ENCODE measurements at regions not wholly inside any gene's neighbourhood (a gene's known extent, or its start where the extent isn't known, plus 50 kb on each side); places are given as distances from the start of the nearest gene placed in this dataset.

- no peaks in the 10 kb centered on the region for H3K27me3 ChIP-seq
- H3K9me3 ChIP-seq, result no peaks in the 10 kb centered on the region
- TF ChIP-seq CTCF (IDR thresholded peaks at IDR 0.05), result no peak
- no peak overlapping the region for H3K27ac ChIP-seq
- H3K4me1 ChIP-seq, result no peaks in the 10 kb centered on the region
- no peak for DNase-seq
- H3K36me3 ChIP-seq, result no peaks in the 10 kb centered on the region
- no peak overlapping the region for H3K4me3 ChIP-seq
Observed at GRCh38 chr3:116914004-116914403, 204.4 kb downstream of the TUSC7 start.

- Histone ChIP-seq H3K27ac (no peak overlapping the region), H3K4me3 (no peak overlapping the region), H3K4me1 (no peaks in the 10 kb centered on the region), H3K36me3 (no peaks in the 10 kb centered on the region), H3K9me3 (no peaks in the 10 kb centered on the region), H3K27me3 (no peaks in the 10 kb centered on the region)
- no peak for TF ChIP-seq CTCF (IDR thresholded peaks at IDR 0.05)
- no peak for TF ChIP-seq POLR2A (IDR thresholded peaks at IDR 0.05)
- no peak for DNase-seq
Observed at GRCh38 chr3:116916836-116917235, 207.3 kb downstream of the TUSC7 start.

GRCh38 chr3:116920826-116921610 lies 211.4 kb downstream of the TUSC7 start:
- no peak overlapping the region for H3K27ac ChIP-seq
- H3K27me3 ChIP-seq, result no peaks in the 10 kb centered on the region
- DNase-seq, result no peak
- no peaks in the 10 kb centered on the region for H3K36me3 ChIP-seq
- peaks cover 0 to 3% (median 0%) of the 10 kb centered on the region in 4 donors for H3K9me3 ChIP-seq
- no peak for TF ChIP-seq POLR2A (IDR thresholded peaks at IDR 0.05)
- TF ChIP-seq CTCF (IDR thresholded peaks at IDR 0.05), result no peak
- H3K4me3 ChIP-seq, result no peak overlapping the region
- no peaks in the 10 kb centered on the region for H3K4me1 ChIP-seq

- no peak overlapping the region for H3K4me3 ChIP-seq
- no peaks in the 10 kb centered on the region for H3K4me1 ChIP-seq
- TF ChIP-seq POLR2A (IDR thresholded peaks at IDR 0.05) (no peak), CTCF (IDR thresholded peaks at IDR 0.05) (no peak)
- H3K27me3 ChIP-seq, result no peaks in the 10 kb centered on the region
- no peaks in the 10 kb centered on the region for H3K36me3 ChIP-seq
- H3K9me3 ChIP-seq, result peaks cover 0 to 3% (median 0%) of the 10 kb centered on the region in 4 donors
- H3K27ac ChIP-seq, result no peak overlapping the region
- no peak for DNase-seq
Observed at GRCh38 chr3:116927918-116928317, 218.3 kb downstream of the TUSC7 start.

- no peaks in the 10 kb centered on the region for H3K4me1 ChIP-seq
- DNase-seq, result no peak
- no peak overlapping the region for H3K4me3 ChIP-seq
- TF ChIP-seq CTCF (IDR thresholded peaks at IDR 0.05) (no peak), POLR2A (IDR thresholded peaks at IDR 0.05) (no peak)
- H3K27ac ChIP-seq, result no peak overlapping the region
- H3K9me3 ChIP-seq, result peaks cover 0 to 3% (median 0%) of the 10 kb centered on the region in 4 donors
- no peaks in the 10 kb centered on the region for H3K27me3 ChIP-seq
- H3K36me3 ChIP-seq, result no peaks in the 10 kb centered on the region
Observed at GRCh38 chr3:116929505-116930222, 220.1 kb downstream of the TUSC7 start.

Data from Peyer's patch (tissue), 4 donors.